GM12878 (cell line): ENCODE measurements at regions not wholly inside any gene's neighbourhood (a gene's known extent, or its start where the extent isn't known, plus 50 kb on each side); places are given as distances from the start of the nearest gene placed in this dataset.

Experiments used
- POLR2A ChIP-seq: IDR thresholded peaks from 2 replicates; pipeline ENCODE4 v1.6.1; 2011; ENCODE audit warnings: low read depth, mild to moderate bottlenecking, low read length
- SMC3 ChIP-seq: IDR thresholded peaks from 2 replicates; pipeline ENCODE4 v1.6.1; 2011; ENCODE audit warnings: low read length, improper control_type of control experiment, borderline replicate concordance
- SREBF1 ChIP-seq: IDR thresholded peaks from 2 replicates; pipeline ENCODE4 v1.6.1; 2012; ENCODE audit warnings: mild to moderate bottlenecking, low read length

DNA sequence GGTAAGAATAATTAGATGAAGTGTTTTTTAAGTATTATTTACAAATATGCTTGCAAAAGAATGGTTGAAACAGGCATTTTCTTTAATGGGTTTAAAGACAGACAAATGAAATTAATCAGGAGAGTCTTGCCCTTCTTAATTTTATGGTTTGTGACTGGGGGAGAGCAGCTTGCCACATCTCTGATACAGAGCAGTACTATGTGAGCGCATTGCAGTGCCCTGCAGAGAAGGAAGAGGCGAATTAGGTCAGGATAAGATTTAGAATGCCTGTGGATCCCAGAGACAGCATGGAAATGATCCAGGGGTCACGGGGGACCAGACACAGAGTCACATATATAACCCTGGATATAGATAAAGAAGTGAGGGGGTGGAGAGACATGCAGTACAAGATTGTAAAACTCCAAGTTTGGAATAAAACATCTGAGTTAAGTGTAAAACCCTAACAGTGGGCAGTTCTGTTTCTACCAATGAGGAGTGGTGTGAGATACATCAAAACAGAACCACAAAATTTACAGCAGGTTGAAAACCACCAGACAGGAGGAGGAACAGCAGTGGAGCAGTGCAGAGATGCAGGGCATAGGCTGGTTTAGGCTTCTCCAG, 125.5 kb downstream of the FAM204A start:
- TF ChIP-seq SREBF1 = no peak
- no peak for TF ChIP-seq POLR2A
- TF ChIP-seq SMC3 = no peak
